Activated CD4-positive, alpha-beta T cell treated with anti-CD3 and anti-CD28 coated beads, Interleukin-2, amount 50 U/mL, for 48 hours (primary cell): ENCODE measurements at regions not wholly inside any gene's neighbourhood (a gene's known extent, or its start where the extent isn't known, plus 50 kb on each side); places are given as distances from the start of the nearest gene placed in this dataset.

Experiments used
- DNase-seq, 2 experiments: peaks; one replicate each; pipeline ENCODE4 v3.0.0-alpha.2; 2020

- DNase-seq = no peak
Measured at GRCh38 chr13:74324338-74324737, 190.1 kb upstream of the KLF12 start.

GRCh38 chr13:74322562-74322961 is 188.4 kb upstream of the KLF12 start:
- no peak for DNase-seq

GRCh38 chr13:74320282-74320681 is 186.1 kb upstream of the KLF12 start:
- DNase-seq = no peak

GRCh38 chr13:74316547-74316946 is 182.3 kb upstream of the KLF12 start:
- DNase-seq = no peak

GRCh38 chr13:74306496-74306895 is 172.3 kb upstream of the KLF12 start:
- DNase-seq = no peak

GRCh38 chr13:74305876-74306275 is 171.7 kb upstream of the KLF12 start:
- no peak for DNase-seq

- DNase-seq = no peak
Measured at GRCh38 chr13:74301258-74301935, 167.2 kb upstream of the KLF12 start.

- DNase-seq = no peak
Measured at GRCh38 chr13:74300162-74300561, 166.0 kb upstream of the KLF12 start.

- DNase-seq = no peak
Measured at GRCh38 chr13:74299721-74300120, 165.5 kb upstream of the KLF12 start.

- no peak for DNase-seq
Measured at GRCh38 chr13:74298923-74299322, 164.7 kb upstream of the KLF12 start.

GRCh38 chr13:74289861-74290773 is 155.9 kb upstream of the KLF12 start:
- DNase-seq = peak in 1 of 2 experiments; percentile 14

GRCh38 chr13:74289107-74289506 is 154.9 kb upstream of the KLF12 start:
- no peak for DNase-seq

- peak; percentile 7 to 11 for DNase-seq
Measured at GRCh38 chr13:74288361-74288911, 154.2 kb upstream of the KLF12 start.

GRCh38 chr13:74287724-74288169 is 153.5 kb upstream of the KLF12 start:
- DNase-seq = peak; percentile 65 to 73

- DNase-seq = no peak
Measured at GRCh38 chr13:74280795-74281490, 146.7 kb upstream of the KLF12 start.

GRCh38 chr13:74280093-74280794 is 146.0 kb upstream of the KLF12 start:
- no peak for DNase-seq

- no peak for DNase-seq
Measured at GRCh38 chr13:74278901-74279300, 144.7 kb upstream of the KLF12 start.

- DNase-seq = no peak
Measured at GRCh38 chr13:74274916-74275315, 140.7 kb upstream of the KLF12 start.

GRCh38 chr13:74273581-74273980 is 139.4 kb upstream of the KLF12 start:
- DNase-seq = no peak

- no peak for DNase-seq
Measured at GRCh38 chr13:74272826-74273225, 138.6 kb upstream of the KLF12 start.

GRCh38 chr13:74270018-74270417 is 135.8 kb upstream of the KLF12 start:
- DNase-seq = no peak

GRCh38 chr13:74266861-74267260 is 132.7 kb upstream of the KLF12 start:
- no peak for DNase-seq

- no peak for DNase-seq
Measured at GRCh38 chr13:74266309-74266708, 132.1 kb upstream of the KLF12 start.
